Pons (tissue), 1 donor: ENCODE measurements at regions not wholly inside any gene's neighbourhood (a gene's known extent, or its start where the extent isn't known, plus 50 kb on each side); places are given as distances from the start of the nearest gene placed in this dataset.

Source experiments
- DNase-seq: peaks from one replicate; pipeline ENCODE4 v3.0.0-alpha.2; 2016; ENCODE audit warnings: low spot score

GRCh38 chr2:2828774-2829368 is 497.8 kb upstream of the MYT1L start:
- no peak for DNase-seq

GRCh38 chr2:2827761-2828221 is 496.7 kb upstream of the MYT1L start:
- no peak for DNase-seq

GRCh38 chr2:2827046-2827636 is 496.1 kb upstream of the MYT1L start:
- no peak for DNase-seq

- no peak for DNase-seq
These were observed 495.5 kb upstream of the MYT1L start for GRCh38 chr2:2826621-2827020.

GRCh38 chr2:2826209-2826551 is 495.1 kb upstream of the MYT1L start:
- DNase-seq, result no peak

GRCh38 chr2:2825516-2826208 is 494.6 kb upstream of the MYT1L start:
- no peak for DNase-seq

GRCh38 chr2:2825062-2825461 is 494.0 kb upstream of the MYT1L start:
- no peak for DNase-seq

GRCh38 chr2:2824588-2824987 is 493.5 kb upstream of the MYT1L start:
- DNase-seq, result no peak

GRCh38 chr2:2823061-2823753 is 492.1 kb upstream of the MYT1L start:
- no peak for DNase-seq

GRCh38 chr2:2822143-2822542 is 491.1 kb upstream of the MYT1L start:
- DNase-seq, result no peak

- no peak for DNase-seq
These were observed 481.6 kb upstream of the MYT1L start for GRCh38 chr2:2812648-2813047.

- no peak for DNase-seq
These were observed 481.0 kb upstream of the MYT1L start for GRCh38 chr2:2812117-2812516.

GRCh38 chr2:2810504-2810903 is 479.4 kb upstream of the MYT1L start:
- no peak for DNase-seq

- DNase-seq, result no peak
These were observed 478.7 kb upstream of the MYT1L start for GRCh38 chr2:2809771-2810170.

GRCh38 chr2:2808551-2809058 is 477.5 kb upstream of the MYT1L start:
- DNase-seq, result no peak

GRCh38 chr2:2806711-2807110 is 475.6 kb upstream of the MYT1L start:
- no peak for DNase-seq

GRCh38 chr2:2805263-2805662 is 474.2 kb upstream of the MYT1L start:
- no peak for DNase-seq

- no peak for DNase-seq
These were observed 473.5 kb upstream of the MYT1L start for GRCh38 chr2:2804528-2804927.

- DNase-seq, result no peak
These were observed 470.4 kb upstream of the MYT1L start for GRCh38 chr2:2801458-2801857.

GRCh38 chr2:2800697-2801096 is 469.6 kb upstream of the MYT1L start:
- DNase-seq, result no peak

GRCh38 chr2:2800001-2800400 is 468.9 kb upstream of the MYT1L start:
- no peak for DNase-seq

- DNase-seq, result no peak
These were observed 468.1 kb upstream of the MYT1L start for GRCh38 chr2:2799151-2799697.

GRCh38 chr2:2798337-2798736 is 467.3 kb upstream of the MYT1L start:
- DNase-seq, result no peak
